Hepatocyte (in vitro differentiated cells): ENCODE measurements at regions not wholly inside any gene's neighbourhood (a gene's known extent, or its start where the extent isn't known, plus 50 kb on each side); places are given as distances from the start of the nearest gene placed in this dataset.

ENCODE experiments used
- DNase-seq: peaks from one replicate; pipeline ENCODE4 v3.0.0-alpha.2; 2016; ENCODE audit warnings: low spot score
- H2AFZ ChIP-seq: fragments of 200-600 bp; sonication (generic); 2 replicates; pipeline ENCODE4 v1.6.0; 2016; ENCODE audit warnings: antibody characterized with exemption, mild to moderate bottlenecking
- H3K27ac ChIP-seq: fragments of 200-600 bp; sonication (generic); 2 replicates; pipeline ENCODE4 v1.5.1; 2016; ENCODE audit warnings: mild to moderate bottlenecking
- H3K27me3 ChIP-seq: fragments of 200-600 bp; sonication (generic); 2 replicates; pipeline ENCODE4 v1.6.1; 2016
- H3K36me3 ChIP-seq: fragments of 200-600 bp; sonication (generic); replicated peaks from 2 replicates; pipeline ENCODE4 v1.5.1; 2016; ENCODE audit warnings: low read depth; ENCODE audit not compliant: insufficient read depth
- H3K4me1 ChIP-seq: fragments of 200-600 bp; sonication (generic); 2 replicates; pipeline ENCODE4 v1.5.1; 2016; ENCODE audit warnings: mild to moderate bottlenecking, moderate library complexity; ENCODE audit not compliant: insufficient read depth
- H3K4me2 ChIP-seq: fragments of 200-600 bp; sonication (generic); 2 replicates; pipeline ENCODE4 v1.6.0; 2016
- H3K4me3 ChIP-seq: fragments of 200-600 bp; sonication (generic); 2 replicates; pipeline ENCODE4 v1.5.1; 2016; ENCODE audit warnings: mild to moderate bottlenecking
- H3K79me2 ChIP-seq: fragments of 200-600 bp; sonication (generic); 2 replicates; pipeline ENCODE4 v1.6.0; 2017; ENCODE audit warnings: mild to moderate bottlenecking
- H3K9me2 ChIP-seq: fragments of 200-600 bp; sonication (generic); replicated peaks from 2 replicates; pipeline ENCODE4 v1.6.0; 2017; ENCODE audit warnings: mild to moderate bottlenecking; ENCODE audit not compliant: insufficient read depth
- H3K9me3 ChIP-seq: fragments of 200-600 bp; sonication (generic); 2 replicates; pipeline ENCODE4 v1.5.1; 2016; ENCODE audit warnings: low read depth, mild to moderate bottlenecking
- H4K20me1 ChIP-seq: fragments of 200-600 bp; sonication (generic); 2 replicates; pipeline ENCODE4 v1.6.0; 2016; ENCODE audit warnings: mild to moderate bottlenecking; ENCODE audit not compliant: insufficient read depth, poor library complexity, severe bottlenecking
- CTCF ChIP-seq: fragments of 200-600 bp; sonication (generic); IDR thresholded peaks from 2 replicates; pipeline ENCODE4 v1.5.1; 2016; ENCODE audit warnings: antibody characterized with exemption, mild to moderate bottlenecking; ENCODE audit not compliant: poor library complexity
- EZH2 ChIP-seq: fragments of 200-600 bp; sonication (generic); IDR thresholded peaks from 2 replicates; pipeline ENCODE4 v1.6.1; 2016; ENCODE audit warnings: antibody characterized with exemption, mild to moderate bottlenecking, borderline replicate concordance
- EZH2phosphoT487 ChIP-seq: fragments of 200-600 bp; sonication (generic); IDR thresholded peaks from one replicate; pipeline ENCODE4 v1.6.1; 2018; ENCODE audit warnings: antibody characterized with exemption, mild to moderate bottlenecking, low read depth, moderate library complexity; ENCODE audit not compliant: unreplicated experiment, severe bottlenecking
- WGBS: methylation state at CpG from one replicate; pipeline ENCODE4 v1.1.6; 2016; ENCODE audit warnings: low lambda C conversion rate; ENCODE audit errors: missing lambda C conversion rate; 5-methylcytosine and 5-hydroxymethylcytosine counted together

DNA sequence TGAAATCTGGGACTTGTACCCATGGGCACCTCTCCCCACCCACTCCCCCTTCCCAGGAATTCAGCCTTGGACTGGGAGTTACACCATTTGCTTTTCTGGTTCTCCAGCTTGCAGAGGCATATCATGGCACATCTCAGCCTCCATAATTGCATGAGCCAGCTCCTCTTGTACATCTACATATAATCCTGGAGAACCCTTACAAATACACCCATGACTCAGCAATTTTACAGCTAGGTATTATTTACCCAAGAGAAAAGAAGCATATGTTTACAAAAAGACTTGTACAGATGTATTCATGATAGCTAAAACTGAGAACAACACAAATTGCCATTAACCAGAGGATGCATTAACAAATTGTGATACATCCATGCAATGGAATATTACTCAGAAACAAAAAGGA lies 58.4 kb downstream of the RPLP1 start:
- Histone ChIP-seq H3K9me2 (no peaks in the 10 kb centered on the region), H3K4me1 (no peaks in the 10 kb centered on the region), H4K20me1 (no peaks in the 10 kb centered on the region), H3K9me3 (no peaks in the 10 kb centered on the region), H3K79me2 (no peaks in the 10 kb centered on the region), H3K36me3 (no peaks in the 10 kb centered on the region), H3K27ac (no peak overlapping the region), H3K4me2 (no peak overlapping the region), H2AFZ (no peak overlapping the region), H3K4me3 (no peak overlapping the region), H3K27me3 (no peaks in the 10 kb centered on the region)
- DNase-seq, result no peak
- TF ChIP-seq EZH2phosphoT487, result no peak
- no peak for TF ChIP-seq EZH2
- no peak for TF ChIP-seq CTCF

DNA sequence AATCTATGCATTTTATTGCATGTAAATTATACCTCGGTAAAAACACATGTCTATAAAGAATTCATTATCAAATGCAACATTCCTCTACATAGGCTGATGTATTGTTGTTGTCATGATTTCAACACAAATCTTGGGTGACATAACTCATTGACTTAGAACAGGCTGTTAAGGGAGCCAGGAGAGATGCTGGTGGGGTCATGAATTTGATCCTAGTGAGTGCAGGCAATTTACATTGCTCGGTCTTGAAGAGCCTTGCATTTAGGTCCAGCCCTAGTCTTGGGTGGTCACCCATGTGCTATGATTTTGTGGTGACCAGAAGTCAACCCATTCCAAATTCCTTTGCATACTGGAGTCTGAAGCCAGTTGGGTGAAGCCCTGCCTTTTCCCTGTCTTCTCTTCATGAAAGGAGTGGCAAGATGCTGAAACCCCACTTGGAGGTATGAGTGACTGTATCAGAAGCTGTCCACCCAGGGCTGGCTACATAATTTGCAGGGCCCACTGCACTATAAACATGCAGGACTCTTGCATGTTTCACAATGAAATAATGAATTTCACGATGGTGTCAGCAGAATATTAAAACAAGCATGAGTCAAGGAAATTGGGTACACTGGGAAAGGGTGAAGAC lies 59.2 kb downstream of the RPLP1 start:
- Histone ChIP-seq H3K79me2 (no peaks in the 10 kb centered on the region), H3K4me2 (no peak overlapping the region), H3K4me3 (no peak overlapping the region), H3K9me3 (no peaks in the 10 kb centered on the region), H3K27me3 (no peaks in the 10 kb centered on the region), H3K9me2 (no peaks in the 10 kb centered on the region), H3K4me1 (no peaks in the 10 kb centered on the region), H2AFZ (no peak overlapping the region), H3K36me3 (no peaks in the 10 kb centered on the region), H4K20me1 (no peaks in the 10 kb centered on the region), H3K27ac (no peak overlapping the region)
- DNase-seq, result no peak
- TF ChIP-seq EZH2 (no peak), EZH2phosphoT487 (no peak), CTCF (no peak)
- WGBS, result 93% methylated on average over 3 of the region's 3 CpGs

DNA sequence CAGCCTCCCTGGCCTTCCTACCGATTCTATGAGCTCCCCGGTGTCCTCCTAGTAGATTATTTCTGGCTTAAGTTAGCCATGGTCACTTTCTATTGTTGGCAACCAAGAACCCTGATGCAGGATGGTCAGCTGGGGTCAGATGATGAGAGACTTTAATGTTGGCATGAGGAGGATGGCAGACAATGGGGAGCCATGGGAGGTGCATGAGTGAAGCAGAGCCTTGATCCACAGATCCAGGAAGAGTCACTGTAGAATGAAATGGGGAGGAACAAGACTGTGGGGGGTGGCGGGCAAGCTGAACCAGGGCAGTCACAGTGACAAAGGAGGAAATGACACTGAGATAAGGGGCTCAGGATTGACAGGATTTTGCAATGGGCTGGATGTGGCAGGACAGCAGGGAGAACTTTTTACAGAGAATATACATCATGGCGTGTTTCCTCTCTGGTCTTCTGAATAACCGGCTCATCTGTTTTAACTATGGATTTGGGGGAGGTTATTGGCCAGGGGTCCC lies 60.9 kb downstream of the RPLP1 start:
- H3K27ac ChIP-seq, result no peak overlapping the region
- no peak for TF ChIP-seq EZH2
- TF ChIP-seq EZH2phosphoT487, result no peak
- TF ChIP-seq CTCF, result no peak
- 94% methylated on average over 5 of the region's 5 CpGs for WGBS
- no peaks in the 10 kb centered on the region for H3K27me3 ChIP-seq
- no peak for DNase-seq
- no peaks in the 10 kb centered on the region for H3K9me2 ChIP-seq
- H3K79me2 ChIP-seq, result no peaks in the 10 kb centered on the region
- no peak overlapping the region for H3K4me2 ChIP-seq
- no peak overlapping the region for H3K4me3 ChIP-seq
- H2AFZ ChIP-seq, result no peak overlapping the region
- H3K36me3 ChIP-seq, result no peaks in the 10 kb centered on the region
- H3K9me3 ChIP-seq, result no peaks in the 10 kb centered on the region
- no peaks in the 10 kb centered on the region for H3K4me1 ChIP-seq
- no peaks in the 10 kb centered on the region for H4K20me1 ChIP-seq
